HCT116 (cell line): ENCODE measurements at regions not wholly inside any gene's neighbourhood (a gene's known extent, or its start where the extent isn't known, plus 50 kb on each side); places are given as distances from the start of the nearest gene placed in this dataset.

ENCODE experiments used
- ATAC-seq: fragments of 200-7000 bp; cut with Tn5 transposase; 2 replicates; pipeline ENCODE4 v1.9.1; 2020; ENCODE audit warnings: mild to moderate bottlenecking, moderate library complexity
- BruUV-seq: library from RNA; stranded (reverse); fragments of 400-500 nt; replicated peaks from 2 replicates; lab custom pipeline; 2021; lab: Mats Ljungman, UMichigan
- CTCF ChIA-PET: fragments of 300-600 bp; sonication (Branson Sonifier 250); formaldehyde crosslinking; loops from one replicate; lab custom pipeline; 2021; ENCODE audit warnings: antibody characterized with exemption; lab: Charles Lee
- POLR2A ChIA-PET: fragments of 300-600, 350-600 bp; sonication (Branson Sonifier 250); formaldehyde crosslinking; loops from one replicate; lab custom pipeline; 2021; ENCODE audit warnings: antibody characterized with exemption; lab: Charles Lee
- RAD21 ChIA-PET, 2 experiments: fragments of 300-600 bp; sonication (Branson Sonifier 250); formaldehyde crosslinking; loops; one replicate each; lab custom pipeline; 2023; ENCODE audit warnings: low total read pairs in 2 of 2; ENCODE audit not compliant: uncharacterized antibody in 2 of 2, unreplicated experiment in 2 of 2, low non-redundant PET in 1 of 2; lab: Charles Lee
- DNase-seq: peaks from one replicate; pipeline ENCODE4 v3.0.0-alpha.2; 2010; ENCODE audit warnings: low read depth, low spot score
- H2AFZ ChIP-seq: fragments of 200-600 bp; shearing (Covaris generic), sonication (generic); 2 replicates; pipeline ENCODE4 v1.6.1; 2017; ENCODE audit warnings: low read depth, mixed run types, mixed read lengths, antibody characterized with exemption, low read length; ENCODE audit not compliant: poor library complexity, severe bottlenecking
- H3K27ac ChIP-seq: 2 replicates; pipeline ENCODE4 v1.5.1; 2012; ENCODE audit warnings: low read depth, low read length
- H3K27me3 ChIP-seq: fragments of 200-600 bp; sonication (generic); 2 replicates; pipeline ENCODE4 v1.6.1; 2016; ENCODE audit warnings: mixed run types, low read length, mixed read lengths; ENCODE audit not compliant: insufficient read depth
- H3K36me3 ChIP-seq, 2 experiments: fragments of 200-500 bp in 1 of 2; fragments of 200-600 bp in 1 of 2; sonication (Bioruptor generic) in 1 of 2; sonication (generic) in 1 of 2; 2 replicates each; pipeline versions ENCODE4 v1.5.1 to v1.6.1; 2014 to 2016; ENCODE audit warnings: low read length in 2 of 2, inconsistent platforms in 1 of 2, mixed read lengths in 1 of 2, mixed run types in 1 of 2; ENCODE audit not compliant: insufficient read depth in 2 of 2, control insufficient read depth in 1 of 2
- H3K4me1 ChIP-seq, 2 experiments: fragments of 200-600 bp in 1 of 2; sonication (generic) in 1 of 2; 2 replicates each; pipeline versions ENCODE4 v1.5.1 to v1.6.1; 2012 to 2017; ENCODE audit warnings: low read length in 2 of 2, inconsistent platforms in 1 of 2, mild to moderate bottlenecking in 1 of 2, mixed read lengths in 1 of 2, mixed run types in 1 of 2, moderate library complexity in 1 of 2; ENCODE audit not compliant: insufficient read depth in 2 of 2, control insufficient read depth in 1 of 2
- H3K4me2 ChIP-seq: fragments of 200-600 bp; sonication (generic); 2 replicates; pipeline ENCODE4 v1.6.1; 2017; ENCODE audit warnings: mixed run types, low read length, mixed read lengths
- H3K4me3 ChIP-seq, 2 experiments: fragments of 200-600 bp in 1 of 2; sonication (generic) in 1 of 2; replicated peaks in 1 of 2; 2 replicates each; pipeline ENCODE4 v1.5.1; 2011 to 2016; ENCODE audit warnings: low read length in 2 of 2, control low read depth in 1 of 2, low read depth in 1 of 2, mild to moderate bottlenecking in 1 of 2, mixed read lengths in 1 of 2, mixed run types in 1 of 2
- H3K79me2 ChIP-seq: fragments of 200-600 bp; sonication (generic); 2 replicates; pipeline ENCODE4 v1.6.1; 2017; ENCODE audit warnings: mild to moderate bottlenecking, mixed run types, low read length, moderate library complexity, mixed read lengths; ENCODE audit not compliant: insufficient read depth
- H3K9ac ChIP-seq: fragments of 200-600 bp; sonication (generic); 2 replicates; pipeline ENCODE4 v1.6.1; 2016; ENCODE audit warnings: low read length, mixed read lengths
- H3K9me2 ChIP-seq: fragments of 200-600 bp; sonication (generic), shearing (Covaris generic); 2 replicates; pipeline ENCODE4 v1.6.1; 2017; ENCODE audit warnings: mixed run types, mild to moderate bottlenecking, moderate library complexity; ENCODE audit not compliant: insufficient read depth
- H3K9me3 ChIP-seq, 2 experiments: fragments of 200-500 bp in 1 of 2; fragments of 200-600 bp in 1 of 2; sonication (Bioruptor generic) in 1 of 2; sonication (generic) in 1 of 2; 2 replicates each; pipeline ENCODE4 v1.6.1; 2014 to 2017; ENCODE audit warnings: low read length in 2 of 2, mixed read lengths in 2 of 2, inconsistent platforms in 1 of 2, low read depth in 1 of 2, mild to moderate bottlenecking in 1 of 2, mixed run types in 1 of 2, moderate library complexity in 1 of 2; ENCODE audit not compliant: control insufficient read depth in 1 of 2, insufficient read depth in 1 of 2
- H4K20me1 ChIP-seq: fragments of 200-600 bp; sonication (generic), shearing (Covaris generic); 2 replicates; pipeline ENCODE4 v1.6.1; 2017; ENCODE audit warnings: mixed run types, mild to moderate bottlenecking, moderate library complexity; ENCODE audit not compliant: insufficient read depth
- CBX3 ChIP-seq: IDR thresholded peaks from 2 replicates; pipeline ENCODE4 v1.6.1; 2012; ENCODE audit warnings: low read depth
- CTCF ChIP-seq, 3 experiments: fragments of 200-600 bp in 1 of 3; sonication (generic) in 1 of 3; IDR thresholded peaks in 2 of 3; conservative IDR thresholded peaks in 1 of 3; 2 replicates each; pipeline ENCODE4 v1.5.1; 2012 to 2017; ENCODE audit warnings: low read depth in 2 of 3, low read length in 2 of 3, antibody characterized with exemption in 1 of 3, borderline replicate concordance in 1 of 3, control low read depth in 1 of 3, mild to moderate bottlenecking in 1 of 3, mixed read lengths in 1 of 3, mixed run types in 1 of 3, moderate library complexity in 1 of 3; ENCODE audit not compliant: insufficient read depth in 1 of 3
- EGR1 ChIP-seq: IDR thresholded peaks from 2 replicates; pipeline ENCODE4 v1.6.1; 2012; ENCODE audit warnings: low read depth
- ELF1 ChIP-seq: IDR thresholded peaks from 2 replicates; pipeline ENCODE4 v1.6.1; 2012; ENCODE audit warnings: low read depth, borderline replicate concordance
- FOSL1 ChIP-seq: IDR thresholded peaks from 2 replicates; pipeline ENCODE4 v1.6.1; 2012; ENCODE audit warnings: low read depth
- JUND ChIP-seq: IDR thresholded peaks from 2 replicates; pipeline ENCODE4 v1.6.1; 2012
- MAX ChIP-seq: IDR thresholded peaks from 2 replicates; pipeline ENCODE4 v1.6.1; 2012
- POLR2AphosphoS5 ChIP-seq: IDR thresholded peaks from 2 replicates; pipeline ENCODE4 v1.6.1; 2011; ENCODE audit warnings: mild to moderate bottlenecking, low read depth, low read length, moderate library complexity
- RAD21 ChIP-seq: IDR thresholded peaks from 2 replicates; pipeline ENCODE4 v1.6.1; 2012; ENCODE audit warnings: low read depth, mild to moderate bottlenecking
- REST ChIP-seq: IDR thresholded peaks from 2 replicates; pipeline ENCODE4 v1.6.1; 2012; ENCODE audit warnings: low read depth
- SIN3A ChIP-seq: IDR thresholded peaks from 2 replicates; pipeline ENCODE4 v1.6.1; 2012; ENCODE audit warnings: low read depth
- SP1 ChIP-seq: IDR thresholded peaks from 2 replicates; pipeline ENCODE4 v1.6.1; 2012; ENCODE audit warnings: low read depth
- ZBTB33 ChIP-seq: IDR thresholded peaks from 2 replicates; pipeline ENCODE4 v1.6.1; 2011; ENCODE audit warnings: mild to moderate bottlenecking, low read length, moderate library complexity; ENCODE audit not compliant: insufficient replicate concordance; ENCODE audit errors: extremely low read depth
- ZFX ChIP-seq: fragments of 450-650 bp; IDR thresholded peaks from 2 replicates; pipeline ENCODE4 v1.6.1; 2017
- ZNF274 ChIP-seq: fragments of 200-500 bp; sonication (Bioruptor generic); IDR thresholded peaks from 2 replicates; pipeline ENCODE4 v1.6.1; 2014; ENCODE audit warnings: mild to moderate bottlenecking, low read depth, low read length, inconsistent platforms
- intact Hi-C: fragments of 100-400 bp; cut with micrococcal nuclease; formaldehyde crosslinking; loops from 2 replicates; pipeline ENCODE4 v1.10.0; 2022

- no peak overlapping the region for H3K27ac ChIP-seq
- H2AFZ ChIP-seq: no peak overlapping the region
- ATAC-seq: peak; percentile 25
Observed at GRCh38 chr14:31950331-31950730, 126.8 kb upstream of the ARHGAP5 start.

More at GRCh38 chr14:31950331-31950730, 126.8 kb upstream of the ARHGAP5 start:
- H3K79me2 ChIP-seq: no peaks in the 10 kb centered on the region
- RAD21 ChIA-PET: no interaction called here
- H4K20me1 ChIP-seq: no peaks in the 10 kb centered on the region
- H3K27me3 ChIP-seq: no peaks in the 10 kb centered on the region
- intact Hi-C loops: no loop called here
- 0 out of 2 replicates have a peak overlapping the region, but pooled peaks have one; percentile 1 for H3K9ac ChIP-seq
- DNase-seq: no peak
- peaks cover 24 to 45% of the 10 kb centered on the region in 2 experiments for H3K4me1 ChIP-seq
- peak overlapping the region; percentile 58 for H3K4me2 ChIP-seq
- no peaks in the 10 kb centered on the region for H3K36me3 ChIP-seq
- H3K9me3 ChIP-seq: no peaks in the 10 kb centered on the region
- no TSS peak for BruUV-seq
- H3K9me2 ChIP-seq: no peaks in the 10 kb centered on the region
- POLR2A ChIA-PET: no interaction called here
- CTCF ChIA-PET: interaction anchor here (1.4 kb wide), 1 partner anchor 123 kb away, joined by 4 read pairs; no protein-coding TSS in a partner anchor
- TF ChIP-seq ELF1 (no peak), CBX3 (no peak), JUND (no peak), ZFX (no peak), RAD21 (no peak), ZBTB33 (no peak), CTCF (IDR thresholded peaks at IDR 0.05 in 2 of 3, conservative IDR thresholded peaks at IDR 0.05 in 1 of 3; ENCODE audit: borderline replicate concordance in 1 of 3, insufficient read depth in 1 of 3, low read depth in 2 of 3, low read length in 2 of 3) (no peak), SIN3A (no peak), ZNF274 (no peak), REST (no peak), FOSL1 (no peak), POLR2AphosphoS5 (no peak), EGR1 (no peak), SP1 (no peak), MAX (no peak)
- H3K4me3 ChIP-seq: no peak overlapping the region
